NCI-H1417 (cell line): ENCODE measurements at regions not wholly inside any gene's neighbourhood (a gene's known extent, or its start where the extent isn't known, plus 50 kb on each side); places are given as distances from the start of the nearest gene placed in this dataset.
"Not testable (repeated sequence)": the region's sequence is repeated elsewhere in the genome, so short reads cannot be mapped to it uniquely, and the experiment has no call there.

ENCODE experiments used
- DNase-seq, 3 experiments: peaks; one replicate each; lab custom pipeline; 2025; lab: John Stamatoyannopoulos, UW

GRCh38 chr7:119594956-119595355 lies 678.0 kb upstream of the KCND2 start:
- DNase-seq, result peak in 2 of 3 experiments; percentile 34 to 47

GRCh38 chr7:119596651-119597050 lies 676.3 kb upstream of the KCND2 start:
- DNase-seq, result no peak

GRCh38 chr7:119606297-119606696 lies 666.7 kb upstream of the KCND2 start:
- DNase-seq, result no peak

- no peak for DNase-seq
These were observed 652.2 kb upstream of the KCND2 start for GRCh38 chr7:119620769-119621168.

- DNase-seq, result no peak
These were observed 649.5 kb upstream of the KCND2 start for GRCh38 chr7:119623427-119623826.

GRCh38 chr7:119630406-119630969 lies 642.5 kb upstream of the KCND2 start:
- no peak for DNase-seq

GRCh38 chr7:119633812-119634211 lies 639.2 kb upstream of the KCND2 start:
- DNase-seq, result not testable (repeated sequence)

GRCh38 chr7:119640326-119640725 lies 632.6 kb upstream of the KCND2 start:
- no peak for DNase-seq

GRCh38 chr7:119640861-119641260 lies 632.1 kb upstream of the KCND2 start:
- no peak for DNase-seq

- DNase-seq, result no peak
These were observed 629.4 kb upstream of the KCND2 start for GRCh38 chr7:119643558-119643957.

- DNase-seq, result no peak
These were observed 625.7 kb upstream of the KCND2 start for GRCh38 chr7:119647286-119647685.

GRCh38 chr7:119648752-119649151 lies 624.2 kb upstream of the KCND2 start:
- DNase-seq, result not testable (repeated sequence)

- DNase-seq, result no peak
These were observed 612.9 kb upstream of the KCND2 start for GRCh38 chr7:119660080-119660479.

- no peak for DNase-seq
These were observed 608.4 kb upstream of the KCND2 start for GRCh38 chr7:119664601-119665000.

GRCh38 chr7:119665796-119666195 lies 607.2 kb upstream of the KCND2 start:
- DNase-seq, result no peak

- no peak for DNase-seq
These were observed 591.6 kb upstream of the KCND2 start for GRCh38 chr7:119681336-119681735.

GRCh38 chr7:119684763-119685162 lies 588.2 kb upstream of the KCND2 start:
- DNase-seq, result no peak

GRCh38 chr7:119685906-119686305 lies 587.1 kb upstream of the KCND2 start:
- no peak for DNase-seq

- DNase-seq, result no peak
These were observed 584.1 kb upstream of the KCND2 start for GRCh38 chr7:119688831-119689230.

GRCh38 chr7:119692541-119692940 lies 580.4 kb upstream of the KCND2 start:
- no peak for DNase-seq

GRCh38 chr7:119694506-119694905 lies 578.5 kb upstream of the KCND2 start:
- no peak for DNase-seq

- no peak for DNase-seq
These were observed 576.6 kb upstream of the KCND2 start for GRCh38 chr7:119696336-119696735.

- no peak for DNase-seq
These were observed 569.1 kb upstream of the KCND2 start for GRCh38 chr7:119703895-119704294.

- no peak for DNase-seq
These were observed 566.4 kb upstream of the KCND2 start for GRCh38 chr7:119706608-119707007.

GRCh38 chr7:119708891-119709290 lies 564.1 kb upstream of the KCND2 start:
- DNase-seq, result no peak
